ENCODE measurements at regions not wholly inside any gene's neighbourhood (a gene's known extent, or its start where the extent isn't known, plus 50 kb on each side); places are given as distances from the start of the nearest gene placed in this dataset.

- Histone ChIP-seq H3K36me3 (ENCODE audit: control insufficient read depth, insufficient read depth, low read length) (no peaks in the 10 kb centered on the region), H3K4me3 (ENCODE audit: low read depth, low read length) (no peak overlapping the region), H3K27me3 (ENCODE audit: control insufficient read depth, insufficient read depth, low read length) (no peaks in the 10 kb centered on the region)
- no peak for FAIRE-seq
- TF ChIP-seq, protein P1, sequence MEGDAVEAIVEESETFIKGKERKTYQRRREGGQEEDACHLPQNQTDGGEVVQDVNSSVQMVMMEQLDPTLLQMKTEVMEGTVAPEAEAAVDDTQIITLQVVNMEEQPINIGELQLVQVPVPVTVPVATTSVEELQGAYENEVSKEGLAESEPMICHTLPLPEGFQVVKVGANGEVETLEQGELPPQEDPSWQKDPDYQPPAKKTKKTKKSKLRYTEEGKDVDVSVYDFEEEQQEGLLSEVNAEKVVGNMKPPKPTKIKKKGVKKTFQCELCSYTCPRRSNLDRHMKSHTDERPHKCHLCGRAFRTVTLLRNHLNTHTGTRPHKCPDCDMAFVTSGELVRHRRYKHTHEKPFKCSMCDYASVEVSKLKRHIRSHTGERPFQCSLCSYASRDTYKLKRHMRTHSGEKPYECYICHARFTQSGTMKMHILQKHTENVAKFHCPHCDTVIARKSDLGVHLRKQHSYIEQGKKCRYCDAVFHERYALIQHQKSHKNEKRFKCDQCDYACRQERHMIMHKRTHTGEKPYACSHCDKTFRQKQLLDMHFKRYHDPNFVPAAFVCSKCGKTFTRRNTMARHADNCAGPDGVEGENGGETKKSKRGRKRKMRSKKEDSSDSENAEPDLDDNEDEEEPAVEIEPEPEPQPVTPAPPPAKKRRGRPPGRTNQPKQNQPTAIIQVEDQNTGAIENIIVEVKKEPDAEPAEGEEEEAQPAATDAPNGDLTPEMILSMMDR (IDR thresholded peaks at IDR 0.05; ENCODE audit: insufficient read depth, low read length, severe bottlenecking): no peak
- DNase-seq (ENCODE audit: low read depth): no peak
Measured at GRCh38 chr14:80080601-80081000, 130.7 kb downstream of the DIO2 start.

GRCh38 chr14:80078501-80078900, 132.8 kb downstream of the DIO2 start:
- H3K27me3 ChIP-seq (ENCODE audit: control insufficient read depth, insufficient read depth, low read length): no peaks in the 10 kb centered on the region
- DNase-seq (ENCODE audit: low read depth) (no peak), FAIRE-seq (no peak)
- no peaks in the 10 kb centered on the region for H3K36me3 ChIP-seq (ENCODE audit: control insufficient read depth, insufficient read depth, low read length)
- TF ChIP-seq, protein P1 (IDR thresholded peaks at IDR 0.05; ENCODE audit: insufficient read depth, low read length, severe bottlenecking): no peak
- H3K4me3 ChIP-seq (ENCODE audit: low read depth, low read length): no peak overlapping the region

- no peak overlapping the region for H3K4me3 ChIP-seq (ENCODE audit: low read depth, low read length)
- TF ChIP-seq, protein P1 (IDR thresholded peaks at IDR 0.05; ENCODE audit: insufficient read depth, low read length, severe bottlenecking): no peak
- H3K36me3 ChIP-seq (ENCODE audit: control insufficient read depth, insufficient read depth, low read length): no peaks in the 10 kb centered on the region
- FAIRE-seq (no peak), DNase-seq (ENCODE audit: low read depth) (no peak)
- no peaks in the 10 kb centered on the region for H3K27me3 ChIP-seq (ENCODE audit: control insufficient read depth, insufficient read depth, low read length)
Measured at GRCh38 chr14:80077262-80077661, 134.0 kb downstream of the DIO2 start.

DNA sequence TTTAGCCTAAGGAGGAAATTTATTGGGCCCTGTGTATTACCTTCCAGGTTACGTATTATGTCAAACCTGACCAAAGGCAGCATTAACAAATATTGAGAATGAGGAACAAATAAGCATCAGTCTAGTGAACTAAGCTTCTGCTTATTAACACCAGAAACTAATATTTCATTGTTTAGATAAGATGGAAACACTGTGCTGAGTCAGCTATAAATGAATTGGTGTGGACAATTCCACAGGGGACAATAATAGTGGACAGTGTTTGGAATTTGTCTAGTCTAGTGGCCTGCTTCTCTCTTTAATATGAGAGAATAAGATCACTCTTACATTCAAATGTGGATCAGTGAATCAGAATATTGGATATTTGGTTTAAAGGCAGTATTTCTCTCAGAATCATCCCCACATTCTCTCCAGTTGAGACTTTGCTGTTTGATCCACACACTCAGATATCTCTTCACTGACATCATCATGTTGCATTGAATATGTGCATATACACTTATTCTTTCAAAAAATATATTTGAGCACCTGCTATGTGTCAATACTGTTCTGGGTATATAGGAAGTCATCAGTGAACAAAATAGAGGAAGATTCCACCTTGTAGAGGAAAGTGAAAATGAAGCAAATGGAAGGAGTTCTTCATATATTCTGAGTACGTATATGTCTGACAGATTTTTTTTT, 136.3 kb downstream of the DIO2 start:
- TF ChIP-seq, protein P1 (IDR thresholded peaks at IDR 0.05; ENCODE audit: insufficient read depth, low read length, severe bottlenecking): no peak
- no peaks in the 10 kb centered on the region for H3K27me3 ChIP-seq (ENCODE audit: control insufficient read depth, insufficient read depth, low read length)
- H3K4me3 ChIP-seq (ENCODE audit: low read depth, low read length): no peak overlapping the region
- FAIRE-seq: no peak
- no peak for DNase-seq (ENCODE audit: low read depth)
- no peaks in the 10 kb centered on the region for H3K36me3 ChIP-seq (ENCODE audit: control insufficient read depth, insufficient read depth, low read length)

DNA sequence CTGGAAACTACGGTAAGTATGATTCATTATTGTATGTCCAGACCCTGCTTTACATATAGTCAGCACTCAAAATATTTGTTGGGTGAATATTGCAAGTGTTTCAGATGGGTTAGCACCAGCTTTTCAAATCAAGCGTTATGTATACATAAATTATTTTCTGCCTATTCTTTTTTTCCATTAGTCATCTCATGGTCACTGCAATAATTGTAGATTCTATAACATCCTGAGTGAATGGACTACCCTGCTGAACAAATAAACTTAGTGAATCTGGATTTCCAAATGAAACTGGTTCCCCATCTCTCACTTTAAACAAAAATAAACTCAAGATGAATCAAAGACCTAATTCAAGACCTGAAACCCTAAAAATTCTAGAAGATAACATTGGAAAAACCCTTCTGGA, 152.3 kb downstream of the DIO2 start:
- DNase-seq (ENCODE audit: low read depth) (no peak), FAIRE-seq (no peak)
- no peaks in the 10 kb centered on the region for H3K27me3 ChIP-seq (ENCODE audit: control insufficient read depth, insufficient read depth, low read length)
- H3K36me3 ChIP-seq (ENCODE audit: control insufficient read depth, insufficient read depth, low read length): no peaks in the 10 kb centered on the region
- TF ChIP-seq, protein P1 (IDR thresholded peaks at IDR 0.05; ENCODE audit: insufficient read depth, low read length, severe bottlenecking): no peak
- H3K4me3 ChIP-seq (ENCODE audit: low read depth, low read length): no peak overlapping the region

DNA sequence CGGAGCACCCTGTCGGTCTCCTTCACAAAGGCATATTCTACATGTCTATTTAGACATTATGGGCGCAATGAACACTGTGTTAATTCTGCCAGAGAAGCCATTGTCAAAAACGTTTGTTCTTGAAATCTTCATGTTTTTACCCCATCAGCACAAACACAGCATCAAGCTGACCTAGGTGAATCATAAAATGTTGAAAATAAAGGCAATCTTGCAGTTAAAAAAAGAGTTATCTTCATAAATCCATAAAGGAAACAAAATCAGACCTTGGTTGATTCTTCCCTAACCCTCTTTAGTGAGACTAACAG, 154.9 kb downstream of the DIO2 start:
- no peak for DNase-seq (ENCODE audit: low read depth)

More for the DNA sequence above, 154.9 kb downstream of the DIO2 start:
- H3K27me3 ChIP-seq (ENCODE audit: control insufficient read depth, insufficient read depth, low read length): no peaks in the 10 kb centered on the region
- TF ChIP-seq, protein P1 (IDR thresholded peaks at IDR 0.05; ENCODE audit: insufficient read depth, low read length, severe bottlenecking): no peak
- H3K36me3 ChIP-seq (ENCODE audit: control insufficient read depth, insufficient read depth, low read length): no peaks in the 10 kb centered on the region
- no peak overlapping the region for H3K4me3 ChIP-seq (ENCODE audit: low read depth, low read length)
- no peak for FAIRE-seq

Measured in bronchial epithelial cell (primary cell).